NCI-H2227 (cell line): ENCODE measurements at regions not wholly inside any gene's neighbourhood (a gene's known extent, or its start where the extent isn't known, plus 50 kb on each side); places are given as distances from the start of the nearest gene placed in this dataset.

Source experiments
- DNase-seq: peaks from one replicate; lab custom pipeline; 2025; ENCODE audit not compliant: unreplicated experiment; lab: John Stamatoyannopoulos, UW

DNA sequence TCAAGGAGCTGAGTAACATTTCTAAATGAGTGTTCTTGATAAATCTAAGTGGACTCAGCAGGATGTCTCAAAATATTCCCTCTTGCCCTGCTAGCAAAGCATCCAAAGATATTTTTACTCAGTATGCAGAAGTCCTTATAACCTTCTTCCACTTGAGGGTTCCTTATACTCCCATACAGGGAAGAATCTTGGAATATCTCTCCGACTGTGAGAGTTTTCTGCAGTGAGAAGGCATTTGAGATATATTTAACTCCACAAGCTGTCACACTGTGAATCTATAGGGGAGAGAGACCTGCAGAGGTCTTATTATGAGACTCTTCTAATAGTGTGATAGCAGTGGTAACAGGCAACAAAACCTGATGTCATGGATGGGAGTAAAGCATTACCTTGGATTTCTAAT lies 1034.5 kb upstream of the PABPC4L start:
- no peak for DNase-seq

DNA sequence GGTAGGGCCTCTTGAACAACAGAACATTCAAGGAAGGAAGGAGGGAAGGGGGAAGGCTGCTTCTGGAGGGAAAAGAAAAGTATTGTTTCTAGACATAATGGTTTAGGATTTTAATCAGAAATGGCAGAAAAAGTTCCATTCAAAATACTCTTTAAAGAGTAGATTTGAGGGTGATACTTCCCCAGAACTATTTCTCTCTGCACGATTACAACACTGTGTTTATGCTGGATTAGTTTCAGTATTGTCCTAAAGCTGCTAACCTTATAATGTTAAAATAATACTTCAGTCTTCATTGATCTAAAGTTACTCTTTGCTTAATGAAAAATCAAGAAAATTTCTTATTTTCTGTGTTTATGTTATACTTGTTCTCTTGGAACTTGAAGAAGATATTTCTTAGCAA lies 1026.3 kb upstream of the PABPC4L start:
- no peak for DNase-seq

DNA sequence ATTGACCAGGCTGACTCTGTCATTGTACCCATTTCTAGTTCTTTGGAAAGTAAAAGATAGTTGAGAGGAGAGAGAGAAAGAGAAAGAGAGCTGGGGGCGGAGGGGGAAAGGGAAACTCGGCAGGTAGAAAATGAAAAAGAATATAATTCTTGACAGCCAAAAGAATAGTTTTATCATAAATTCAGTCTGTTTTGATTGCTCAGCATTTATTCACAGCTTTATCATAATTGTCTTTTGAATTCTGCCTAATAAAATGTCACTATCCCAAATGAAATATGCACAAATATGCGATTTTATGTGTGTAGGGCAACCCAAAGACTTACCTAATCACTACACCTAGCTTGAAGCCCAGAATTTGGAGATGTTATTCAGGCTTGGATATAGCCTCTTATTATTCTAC lies 1024.0 kb upstream of the PABPC4L start:
- no peak for DNase-seq

DNA sequence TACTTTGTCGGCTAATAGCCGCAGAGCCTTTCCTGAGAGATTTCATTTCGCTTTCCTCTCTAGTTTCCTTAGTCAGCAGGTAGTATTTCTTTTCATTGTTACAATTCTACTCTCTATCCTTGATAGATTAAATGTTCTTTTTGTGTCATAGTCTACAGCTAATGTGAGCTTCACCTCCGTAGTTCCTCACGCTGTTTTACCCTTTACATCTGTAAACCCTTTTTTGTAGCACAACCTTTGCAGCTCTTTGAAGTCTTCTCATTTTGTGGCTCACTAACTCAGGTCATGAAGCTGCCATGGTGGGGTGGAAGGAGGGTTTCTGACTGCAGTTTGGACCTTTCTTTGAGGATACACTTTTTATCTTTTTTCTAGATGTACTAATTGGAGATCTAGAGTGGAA lies 1008.8 kb upstream of the PABPC4L start:
- DNase-seq, result no peak

DNA sequence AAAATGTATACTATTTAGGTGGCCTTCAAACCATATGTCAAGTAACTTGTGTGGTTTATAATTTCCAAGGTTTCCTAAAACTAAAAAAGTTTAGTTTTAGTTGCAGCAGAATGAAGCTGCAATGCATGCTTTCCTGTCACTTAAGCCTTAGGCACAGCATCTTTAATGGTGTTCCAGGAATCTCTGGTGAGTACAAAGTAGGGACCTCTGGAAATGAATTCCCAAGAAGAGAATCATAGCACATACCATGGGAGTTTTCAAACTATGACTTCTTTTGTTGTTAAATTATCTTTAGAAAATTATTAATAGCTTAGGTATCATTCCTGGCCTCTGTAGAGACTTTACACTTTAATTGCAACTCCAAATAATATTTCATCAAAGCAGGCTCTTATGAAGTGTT lies 1005.9 kb upstream of the PABPC4L start:
- no peak for DNase-seq

DNA sequence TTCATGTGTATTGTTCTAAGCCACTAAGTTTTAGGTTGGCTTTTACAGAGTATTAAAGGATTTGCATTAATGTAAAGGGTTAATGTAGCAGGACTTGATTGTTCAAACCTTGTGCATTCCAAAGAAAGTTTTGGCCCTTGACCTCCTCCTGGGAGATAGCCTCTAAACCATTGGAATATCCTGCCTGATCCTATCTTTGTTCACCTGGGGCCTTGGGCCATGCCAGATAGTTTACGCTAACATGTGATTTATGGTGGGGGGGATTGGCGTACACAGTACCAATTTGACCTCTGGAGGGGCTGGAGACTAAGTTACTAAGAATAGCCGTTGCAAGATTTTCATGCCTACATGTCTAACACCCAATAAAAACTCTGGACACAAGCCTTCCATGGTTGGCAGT lies 1002.7 kb upstream of the PABPC4L start:
- DNase-seq, result no peak

DNA sequence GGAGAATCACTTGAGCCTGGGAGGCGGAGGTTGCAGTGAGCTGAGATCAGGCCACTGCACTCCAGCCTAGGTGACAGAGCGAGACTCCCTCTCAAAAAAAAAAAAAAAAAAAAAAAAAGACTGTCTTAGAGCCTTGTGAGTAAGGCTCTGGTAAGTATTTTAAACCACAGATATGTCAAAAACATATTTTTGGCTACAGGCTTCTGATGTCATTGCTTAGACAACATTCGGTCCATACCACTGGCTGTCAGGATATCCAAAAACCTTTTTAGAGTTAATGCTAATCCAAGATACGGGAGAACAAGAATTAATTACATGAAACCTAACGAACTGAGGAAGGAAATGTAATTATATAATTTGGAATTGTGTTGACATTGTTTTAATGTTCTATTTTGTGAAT lies 999.5 kb upstream of the PABPC4L start:
- no peak for DNase-seq

DNA sequence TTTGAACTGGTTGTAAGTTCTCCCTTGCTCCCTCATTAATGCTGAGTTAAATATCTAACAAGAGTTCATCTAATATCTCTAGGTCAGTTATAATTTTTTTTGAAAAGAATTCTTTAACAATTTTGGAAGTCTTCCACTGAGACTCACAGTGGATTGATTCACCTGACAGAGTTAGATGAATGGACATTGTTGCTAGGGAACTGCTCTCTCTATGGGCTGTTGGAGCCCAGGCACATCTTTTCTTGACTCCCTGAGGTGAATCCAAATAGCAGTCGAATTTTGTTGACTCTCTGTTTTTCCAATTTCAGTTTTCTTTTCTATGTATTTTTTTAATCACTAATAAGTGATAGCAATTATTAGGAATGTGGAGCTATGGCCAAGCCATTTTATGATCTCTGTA lies 996.1 kb upstream of the PABPC4L start:
- DNase-seq, result no peak

DNA sequence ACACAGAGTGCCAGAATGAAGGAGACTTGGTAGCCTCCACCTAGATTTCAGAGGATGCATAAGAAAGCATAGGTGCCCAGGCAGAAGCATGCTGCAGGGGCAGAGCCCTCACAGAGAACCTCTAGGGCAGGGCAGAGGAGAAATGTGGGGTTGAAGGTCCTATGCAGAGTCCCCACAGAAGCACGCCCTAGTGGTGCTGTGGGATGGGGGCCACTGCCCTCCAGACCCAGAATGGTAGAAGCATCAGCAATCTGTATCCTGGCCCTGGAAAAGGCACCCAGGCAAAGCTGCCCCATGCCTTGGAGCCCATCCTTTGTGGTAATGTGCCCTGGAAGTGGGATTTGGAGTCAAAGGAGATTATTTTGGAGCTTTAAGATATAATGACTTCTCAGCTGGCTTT lies 992.9 kb upstream of the PABPC4L start:
- no peak for DNase-seq

DNA sequence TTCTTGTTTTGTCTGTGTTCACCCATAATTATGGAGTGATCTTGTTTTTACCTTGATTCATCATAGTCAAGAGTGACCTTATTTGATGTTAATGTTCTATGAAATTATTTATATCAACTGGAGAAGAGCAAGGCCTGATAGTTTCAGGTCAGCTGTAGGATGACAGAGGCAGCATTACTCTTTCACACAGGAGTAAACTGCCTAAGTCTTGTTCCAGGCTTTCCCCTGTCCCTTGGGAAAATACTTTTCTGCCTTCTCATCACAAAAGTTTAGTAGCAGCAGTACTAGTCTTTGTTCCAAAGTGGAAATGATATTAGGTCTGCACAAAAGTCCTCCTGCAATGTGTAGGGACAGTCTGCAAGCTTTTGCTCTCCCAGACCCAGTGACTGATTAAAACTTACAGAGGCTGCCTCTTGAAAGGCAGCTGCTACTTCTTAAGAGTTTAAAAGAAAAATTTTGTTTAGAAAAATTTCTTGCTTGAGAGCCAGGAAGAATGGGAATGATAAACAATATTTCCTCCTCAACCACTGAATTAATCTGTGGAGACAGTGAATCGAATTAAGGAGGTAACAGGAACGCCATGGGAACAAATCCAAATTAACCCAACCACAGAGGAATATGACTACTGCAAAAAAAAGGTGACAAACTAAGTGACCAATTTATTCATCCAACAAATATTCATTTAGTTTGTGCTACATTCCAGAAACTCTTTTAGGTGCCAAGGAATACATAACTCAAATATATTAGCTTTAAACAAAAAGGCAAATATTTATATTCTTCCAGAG lies 991.4 kb upstream of the PABPC4L start:
- no peak for DNase-seq

DNA sequence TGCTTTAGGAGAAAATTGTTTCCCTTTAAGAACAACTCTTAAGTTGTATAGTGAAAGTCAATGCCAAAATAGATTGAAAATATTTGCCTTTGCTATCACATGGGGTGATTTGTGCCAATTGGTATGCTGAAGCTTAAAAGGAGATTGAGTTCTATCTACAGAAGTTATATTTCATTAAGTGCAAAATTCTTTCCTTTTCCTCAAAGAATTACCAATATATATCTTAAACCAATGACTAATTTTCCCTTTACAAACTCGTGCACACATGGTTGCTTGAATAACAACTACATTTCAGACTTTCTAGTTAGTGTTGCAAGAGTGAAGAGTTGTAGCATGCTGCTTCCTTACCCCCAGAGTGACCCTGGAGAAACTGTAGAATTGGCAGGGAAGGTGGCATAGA lies 990.0 kb upstream of the PABPC4L start:
- no peak for DNase-seq

DNA sequence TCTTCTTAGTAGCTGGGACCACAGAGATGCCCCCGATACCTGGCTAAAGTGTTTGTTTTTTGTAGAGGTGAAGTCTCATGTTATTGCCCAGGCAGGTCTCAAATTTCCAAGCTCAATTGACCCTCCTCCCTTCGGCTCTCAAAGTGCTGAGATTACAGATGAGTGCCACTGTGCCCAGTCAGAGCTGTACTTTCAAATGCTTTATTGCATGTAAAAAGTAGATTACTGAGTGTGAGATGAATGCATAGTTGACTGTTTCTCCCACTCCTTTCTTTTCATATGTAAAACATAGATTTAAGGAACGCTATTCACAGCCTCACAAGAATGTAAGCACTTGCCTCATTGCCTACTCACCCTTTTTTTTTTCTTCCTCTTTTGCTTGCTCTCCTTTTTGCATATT lies 984.4 kb upstream of the PABPC4L start:
- DNase-seq, result no peak

DNA sequence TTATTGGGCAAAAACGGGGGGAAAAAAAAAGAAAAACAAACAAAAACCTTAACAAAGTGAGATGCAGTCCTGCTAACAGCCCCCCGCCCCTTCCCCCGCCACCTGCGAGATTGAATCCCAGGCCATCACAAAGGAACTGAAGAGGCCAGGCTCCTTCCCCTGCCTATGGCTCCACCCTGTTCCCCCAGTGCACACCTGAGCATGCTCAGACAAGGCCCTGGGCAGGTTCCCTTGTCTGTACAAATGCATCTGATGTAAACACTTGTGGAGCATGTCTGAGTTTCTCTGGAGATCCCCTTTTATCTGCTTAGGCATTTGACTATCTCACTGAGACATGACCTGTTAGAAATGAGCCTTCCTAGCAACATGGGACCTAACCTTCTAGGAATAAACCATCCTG lies 983.7 kb upstream of the PABPC4L start:
- no peak for DNase-seq

DNA sequence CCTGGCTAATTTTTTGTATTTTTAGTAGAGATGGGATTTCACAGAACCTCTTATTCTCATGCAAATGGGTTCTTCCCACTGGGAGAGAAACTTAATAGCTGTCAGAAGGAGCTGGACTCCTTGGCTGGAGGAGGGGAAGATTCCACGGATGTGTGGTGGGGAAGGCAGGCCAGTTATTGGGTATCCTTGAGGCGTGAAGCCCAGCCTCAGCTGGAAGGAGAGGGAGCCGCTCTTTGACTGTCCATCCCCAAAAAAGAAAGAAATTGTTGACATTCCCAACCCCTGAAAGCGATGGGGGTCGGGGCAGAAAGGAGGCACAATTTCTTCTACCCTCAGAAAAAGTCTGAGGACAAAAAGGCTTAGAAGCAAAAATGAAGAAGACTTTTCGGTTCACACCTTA lies 983.1 kb upstream of the PABPC4L start:
- no peak for DNase-seq

DNA sequence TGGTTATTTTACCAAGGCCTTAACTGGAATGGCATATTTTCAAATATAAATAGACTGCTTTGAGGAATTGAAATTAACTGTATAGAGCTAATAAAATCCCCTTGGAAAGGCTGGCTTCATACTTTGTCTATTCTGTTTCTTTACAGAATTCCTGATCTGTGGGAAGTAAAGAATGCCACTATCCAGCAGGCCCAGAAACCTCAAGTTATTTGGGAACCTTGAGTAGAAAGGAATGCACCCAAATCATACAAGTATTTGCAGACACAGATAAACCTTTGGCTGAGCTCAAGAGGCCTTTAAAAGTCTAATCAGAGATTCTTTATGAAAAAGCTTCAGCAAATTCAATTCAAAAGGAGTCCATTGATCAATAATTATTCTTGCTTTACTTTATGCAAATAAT lies 975.7 kb upstream of the PABPC4L start:
- DNase-seq, result no peak

DNA sequence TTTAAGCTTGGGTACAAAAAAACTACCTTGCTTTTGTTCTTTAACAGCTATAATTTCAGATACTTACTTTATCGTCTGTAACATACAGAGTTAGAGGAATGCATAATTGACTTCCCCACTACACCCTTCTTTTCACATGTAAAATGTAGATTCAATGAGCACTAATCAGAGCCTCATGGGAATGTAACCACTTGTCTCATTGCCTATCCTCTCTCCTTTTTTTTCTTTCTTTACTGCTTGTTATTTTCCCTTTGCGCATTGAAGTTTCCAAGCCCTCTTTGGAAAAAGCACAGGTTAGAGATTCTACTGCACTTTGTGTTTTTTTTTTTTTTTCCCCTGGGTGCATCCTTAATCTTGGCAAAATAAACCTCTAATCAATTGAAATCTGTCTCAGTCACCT lies 965.1 kb upstream of the PABPC4L start:
- no peak for DNase-seq

DNA sequence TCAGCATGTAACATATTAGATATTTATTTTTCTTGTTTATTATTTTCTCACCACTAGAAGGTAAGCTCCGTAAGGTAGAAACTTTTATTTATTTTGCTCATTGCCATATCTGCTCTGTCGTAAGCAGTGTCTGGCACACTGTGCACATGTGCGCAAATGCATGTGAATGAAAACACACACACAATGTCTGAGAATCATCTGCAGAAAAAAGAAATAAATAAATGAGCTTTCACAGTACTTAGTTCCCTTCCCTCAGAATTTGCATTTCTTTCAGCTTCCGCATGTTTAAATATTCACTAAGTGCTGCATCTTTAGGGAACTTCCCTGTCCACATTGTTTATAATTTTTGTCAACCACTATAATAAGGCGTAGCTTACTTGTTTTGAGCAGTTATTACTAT lies 963.0 kb upstream of the PABPC4L start:
- DNase-seq, result no peak

DNA sequence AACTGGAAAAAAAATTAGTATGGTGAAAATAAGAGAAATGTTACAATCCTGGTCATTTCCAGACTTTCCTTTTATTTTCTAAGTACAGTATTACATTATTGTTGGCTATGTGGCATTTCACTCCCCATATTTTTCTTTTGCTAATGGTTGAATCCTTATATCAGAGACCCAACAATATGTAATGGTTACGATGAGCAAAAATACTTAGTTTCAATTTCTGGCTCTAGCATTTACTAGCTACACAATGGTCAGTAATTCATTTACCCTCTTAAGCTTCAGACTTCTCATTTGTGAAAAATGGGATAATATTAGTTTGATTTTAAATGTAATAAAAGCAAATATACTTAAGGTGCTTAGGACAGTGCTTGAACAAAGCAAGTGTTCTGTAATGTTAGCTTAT lies 942.9 kb upstream of the PABPC4L start:
- DNase-seq, result no peak

DNA sequence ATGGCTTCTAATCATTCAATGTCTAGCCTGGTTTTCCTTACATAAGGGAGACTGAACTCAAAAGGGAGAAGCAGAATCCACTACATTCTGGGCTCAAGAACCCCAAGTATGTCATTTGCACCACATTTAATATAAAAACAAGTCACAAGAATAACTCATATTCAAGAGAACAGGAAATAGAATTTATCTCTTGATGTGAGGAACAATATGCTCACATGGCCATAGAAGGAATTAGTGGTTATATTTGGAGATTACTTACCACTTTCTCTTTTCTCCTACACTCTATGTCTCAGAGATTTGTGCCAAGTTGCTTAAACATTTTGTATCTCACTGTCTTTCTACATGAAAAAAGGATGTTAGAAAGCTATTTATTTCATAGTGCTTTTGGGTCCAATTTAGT lies 922.6 kb upstream of the PABPC4L start:
- no peak for DNase-seq

DNA sequence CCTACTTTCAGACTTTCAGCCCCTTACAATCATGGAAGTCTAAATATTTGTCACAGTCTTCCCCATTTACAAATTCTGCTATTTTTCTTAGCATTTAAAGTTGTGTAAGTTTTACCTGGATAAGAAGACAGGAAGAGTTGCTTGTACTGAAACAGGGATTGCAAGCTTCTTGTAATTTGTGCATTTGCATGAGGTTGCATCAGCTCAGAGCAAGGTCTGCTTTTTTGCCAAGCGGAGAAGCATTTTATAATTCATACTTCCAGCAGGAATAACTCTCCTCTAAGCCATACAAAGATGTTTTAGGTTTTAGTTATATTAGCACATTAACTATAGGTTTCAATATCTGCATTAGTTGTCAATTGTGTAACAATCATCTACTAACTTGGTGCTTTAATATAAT lies 922.0 kb upstream of the PABPC4L start:
- no peak for DNase-seq

DNA sequence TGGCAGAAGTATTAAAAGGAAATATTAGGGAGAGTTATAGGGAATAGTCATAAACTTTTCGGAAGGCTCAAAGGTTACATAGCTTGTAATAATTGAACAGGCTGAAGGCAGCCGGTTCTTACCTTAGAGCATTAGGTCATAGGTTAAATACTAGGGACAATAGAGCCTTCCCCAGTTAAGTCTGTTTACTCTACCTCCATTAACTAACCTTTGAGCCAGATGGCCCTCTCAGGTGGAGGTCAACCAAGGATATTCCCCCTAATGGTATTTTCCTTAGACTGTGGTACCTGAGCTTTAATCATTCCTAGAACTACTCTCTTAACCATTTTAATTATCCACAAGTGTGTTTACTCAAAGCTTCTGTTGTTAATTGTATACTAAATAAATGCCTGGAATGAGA lies 920.9 kb upstream of the PABPC4L start:
- no peak for DNase-seq

DNA sequence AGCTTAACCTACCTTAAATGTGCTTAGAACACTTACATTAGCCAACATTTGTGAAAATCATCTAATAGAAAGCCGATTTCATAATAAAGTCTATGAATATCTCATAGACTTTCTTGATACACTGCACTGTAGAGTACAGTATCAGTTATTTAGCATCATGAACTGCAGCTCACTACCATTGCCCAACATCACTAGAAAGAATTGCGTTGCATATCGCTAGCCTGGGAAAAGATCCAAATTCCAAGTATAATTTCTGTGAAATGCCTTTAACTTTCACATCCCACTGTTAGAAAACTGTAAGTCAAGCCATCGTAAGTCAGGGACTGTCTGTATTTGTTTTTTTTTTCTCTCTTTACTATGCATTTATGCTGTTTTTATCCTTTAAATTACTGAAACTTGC lies 918.6 kb upstream of the PABPC4L start:
- DNase-seq, result no peak

DNA sequence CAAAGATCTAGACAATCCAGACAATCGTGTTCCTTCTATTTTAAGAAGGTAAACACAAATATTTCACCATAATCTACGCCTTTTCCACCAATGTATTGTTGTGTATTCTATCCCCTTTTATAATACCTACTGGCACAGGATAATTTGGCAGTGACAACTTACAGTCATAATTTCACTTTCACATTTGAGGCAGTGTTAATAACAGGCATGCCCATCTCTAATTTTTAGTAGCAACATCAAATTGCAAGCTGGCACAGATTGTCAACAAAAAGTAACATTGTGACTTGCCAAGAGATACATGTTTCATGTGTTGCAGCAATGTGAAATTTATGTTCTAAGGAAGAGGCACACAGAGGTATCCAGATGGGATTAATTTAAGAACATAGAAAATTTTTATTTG lies 912.5 kb upstream of the PABPC4L start:
- DNase-seq, result no peak

DNA sequence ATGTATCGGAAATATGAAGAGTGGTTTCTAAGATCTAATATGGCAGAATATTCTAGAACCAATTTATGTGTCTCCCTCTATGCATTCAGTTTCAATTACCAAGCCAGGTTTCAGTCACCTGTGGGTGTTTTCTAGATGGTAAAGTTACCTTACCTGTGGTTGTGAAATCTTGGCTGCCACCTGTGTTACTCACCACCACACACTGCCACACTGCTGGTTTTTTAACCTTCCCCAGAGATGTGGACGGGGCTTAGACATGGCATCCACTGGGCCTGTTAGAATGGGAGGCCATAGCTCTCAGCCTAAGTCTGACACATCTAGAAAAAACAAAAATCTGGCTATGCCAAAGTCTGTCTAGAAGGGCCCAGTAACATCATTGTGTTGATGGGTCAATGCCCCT lies 896.5 kb upstream of the PABPC4L start:
- no peak for DNase-seq
